ENCODE measurements at regions not wholly inside any gene's neighbourhood (a gene's known extent, or its start where the extent isn't known, plus 50 kb on each side); places are given as distances from the start of the nearest gene placed in this dataset.
"Not testable (repeated sequence)": the region's sequence is repeated elsewhere in the genome, so short reads cannot be mapped to it uniquely, and the experiment has no call there.

DNA sequence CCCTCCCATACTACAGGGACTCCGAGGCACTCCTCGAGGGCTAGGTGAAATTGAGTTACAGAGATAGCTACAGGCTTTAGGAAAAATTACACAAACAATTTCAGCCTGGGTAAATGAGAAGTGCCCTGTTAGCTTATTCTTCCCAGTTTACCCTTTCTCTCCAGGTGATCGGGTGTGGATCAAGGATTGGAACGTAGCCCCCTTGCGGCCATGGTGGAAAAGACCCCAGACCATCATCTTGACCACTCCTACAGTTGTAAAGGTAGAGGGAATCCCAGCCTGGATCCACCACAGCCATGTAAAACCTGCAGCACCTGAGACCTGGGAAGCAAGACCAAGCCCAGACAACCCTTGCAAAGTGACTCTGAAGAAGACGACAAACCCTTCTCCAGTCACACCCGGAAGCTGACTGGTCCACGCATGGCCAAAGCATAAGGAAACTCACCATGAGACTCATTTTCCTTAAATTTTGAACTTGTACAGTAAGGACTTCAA, 600.6 kb downstream of the UQCRFS1 start:
- DNase-seq = no peak

DNA sequence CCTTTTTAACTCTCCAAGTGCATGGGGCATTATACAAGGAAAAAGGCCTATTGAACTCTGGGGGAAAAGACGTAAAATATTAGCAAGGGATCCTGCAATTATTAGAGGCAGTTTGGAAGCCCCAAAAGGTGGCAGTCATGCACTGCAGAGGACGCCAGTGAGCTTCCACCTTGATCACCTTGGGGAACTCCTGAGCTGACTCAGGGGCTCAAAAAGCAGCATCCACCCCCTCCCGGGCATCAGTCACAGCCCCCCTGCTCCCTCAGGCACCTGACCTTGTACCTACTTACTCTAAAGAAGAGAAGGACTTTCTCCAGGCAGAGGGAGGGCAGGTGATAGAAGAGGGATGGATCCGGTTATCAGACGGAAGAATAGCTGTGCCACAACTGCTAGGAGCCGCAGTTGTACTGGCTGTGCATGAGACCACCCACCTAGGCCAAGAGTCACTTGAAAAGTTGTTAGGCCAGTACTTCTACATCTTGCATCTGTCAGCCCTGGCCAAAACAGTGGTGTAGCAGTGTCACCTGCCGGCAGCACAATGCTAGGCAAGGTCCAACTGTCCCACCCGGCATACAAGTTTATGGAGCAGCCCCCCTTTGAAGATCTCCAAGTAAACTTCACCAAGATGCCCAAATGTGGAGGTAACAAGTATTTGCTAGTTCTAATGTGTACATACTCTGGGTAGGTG, 601.6 kb downstream of the UQCRFS1 start:
- not testable (repeated sequence) for DNase-seq

DNA sequence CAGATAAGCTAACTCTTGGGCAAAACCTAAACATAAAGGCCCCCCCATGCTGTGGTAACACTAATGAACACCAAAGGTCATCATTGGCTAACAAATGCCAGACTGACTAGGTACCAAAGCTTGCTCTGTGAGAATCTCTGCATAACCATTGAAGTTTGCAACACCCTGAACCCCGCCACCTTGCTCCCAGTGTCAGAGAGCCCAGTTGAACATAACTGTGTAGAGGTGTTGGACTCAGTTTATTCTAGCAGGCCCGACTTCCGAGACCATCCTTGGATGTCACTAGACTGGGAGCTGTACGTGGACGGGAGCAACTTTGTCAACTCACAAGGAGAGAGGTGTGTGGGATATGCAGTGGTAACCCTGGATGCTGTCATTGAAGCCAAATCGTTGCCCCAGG, 602.2 kb downstream of the UQCRFS1 start:
- no peak for DNase-seq

DNA sequence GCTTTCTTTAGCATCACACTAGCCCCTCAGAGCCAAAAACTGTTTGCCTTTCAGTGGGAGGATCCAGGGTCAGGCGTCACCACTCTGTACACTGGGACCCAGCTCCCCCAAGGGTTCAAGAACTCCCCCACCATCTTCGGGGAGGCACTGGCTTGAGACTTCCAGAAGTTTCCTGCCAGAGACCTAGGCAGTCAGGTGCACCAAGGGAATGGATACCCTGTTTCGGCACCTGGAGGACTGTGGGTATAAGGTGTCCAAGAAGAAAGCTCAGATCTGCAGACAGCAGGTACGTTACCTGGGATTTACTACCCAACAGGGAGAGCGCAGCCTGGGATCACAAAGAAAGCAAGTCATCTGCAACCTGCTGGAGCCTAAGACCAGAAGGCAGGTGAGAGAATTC, 603.0 kb downstream of the UQCRFS1 start:
- no peak for DNase-seq

DNA sequence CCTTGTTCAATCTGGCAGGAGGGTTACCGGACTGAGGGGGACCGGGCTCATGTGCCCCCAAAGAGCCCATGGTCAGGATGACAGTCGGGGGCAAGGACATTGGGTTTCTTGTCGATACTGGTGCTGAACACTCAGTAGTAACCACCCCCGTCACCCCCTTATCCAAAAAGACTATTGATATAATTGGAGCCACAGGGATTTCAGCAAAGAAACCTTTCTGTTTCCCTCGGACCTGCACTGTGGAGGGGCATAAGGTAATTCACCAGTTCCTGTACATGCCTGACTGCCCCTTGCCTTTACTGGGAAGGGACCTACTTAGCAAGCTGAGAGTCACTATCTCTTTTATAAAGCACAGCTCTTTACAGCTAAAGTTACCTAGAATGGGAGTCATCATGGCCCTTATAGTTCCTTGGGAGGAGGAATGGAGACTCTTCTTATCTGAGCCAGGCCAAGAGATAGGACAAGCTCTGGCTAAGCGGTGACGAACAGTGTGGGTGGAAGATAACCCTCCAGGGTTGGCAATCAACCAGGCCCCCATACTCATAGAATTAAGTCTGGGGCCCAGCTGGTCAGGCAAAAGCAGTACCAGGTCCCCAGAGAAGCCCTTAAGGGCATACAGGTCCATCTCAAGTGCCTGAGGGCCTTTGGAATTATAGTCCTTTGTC, 603.7 kb downstream of the UQCRFS1 start:
- no peak for DNase-seq

DNA sequence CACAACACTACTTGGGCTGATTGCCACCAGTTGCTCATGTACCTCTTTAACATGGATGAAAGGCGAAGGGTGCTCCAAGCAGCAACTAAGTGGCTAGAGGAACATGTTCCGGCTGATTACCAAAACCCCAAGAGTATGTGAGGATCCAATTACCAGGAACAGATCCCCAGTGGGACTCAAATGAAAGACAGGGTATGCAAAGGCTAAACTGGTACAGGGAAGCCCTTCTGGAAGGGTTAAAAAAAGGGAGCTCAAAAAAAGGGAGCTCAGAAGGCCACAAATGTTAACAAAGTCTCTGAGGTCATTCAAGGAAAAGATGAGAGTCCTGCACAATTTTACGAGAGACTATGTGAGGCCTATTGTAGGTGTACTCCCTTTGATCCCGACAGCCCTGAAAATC, 604.7 kb downstream of the UQCRFS1 start:
- DNase-seq = no peak

DNA sequence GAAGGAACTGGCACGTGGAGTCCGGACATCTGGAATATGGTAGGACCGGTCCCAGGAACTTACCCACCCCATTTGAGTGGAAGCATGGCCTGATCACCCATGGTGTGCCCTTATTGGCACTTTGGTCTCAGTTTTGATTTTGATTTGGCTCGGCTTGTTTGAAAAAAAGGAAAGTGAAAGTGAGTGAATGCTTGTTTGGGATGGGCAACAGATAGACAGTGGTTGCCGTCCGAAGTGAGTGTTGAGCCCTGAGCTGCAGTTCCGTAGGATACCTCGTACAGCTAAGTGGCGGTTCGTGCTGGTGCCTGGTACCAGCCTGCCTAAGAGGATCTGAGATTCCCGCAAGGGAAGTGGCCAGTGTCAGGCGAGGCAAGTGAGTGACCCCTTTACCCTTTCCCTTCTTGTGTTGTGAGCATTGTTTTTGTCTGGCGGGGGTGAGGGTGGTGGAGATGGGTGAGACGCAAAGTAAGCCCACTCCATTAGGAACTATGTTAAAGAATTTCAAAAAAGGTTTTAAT, 605.8 kb downstream of the UQCRFS1 start:
- no peak for DNase-seq

DNA sequence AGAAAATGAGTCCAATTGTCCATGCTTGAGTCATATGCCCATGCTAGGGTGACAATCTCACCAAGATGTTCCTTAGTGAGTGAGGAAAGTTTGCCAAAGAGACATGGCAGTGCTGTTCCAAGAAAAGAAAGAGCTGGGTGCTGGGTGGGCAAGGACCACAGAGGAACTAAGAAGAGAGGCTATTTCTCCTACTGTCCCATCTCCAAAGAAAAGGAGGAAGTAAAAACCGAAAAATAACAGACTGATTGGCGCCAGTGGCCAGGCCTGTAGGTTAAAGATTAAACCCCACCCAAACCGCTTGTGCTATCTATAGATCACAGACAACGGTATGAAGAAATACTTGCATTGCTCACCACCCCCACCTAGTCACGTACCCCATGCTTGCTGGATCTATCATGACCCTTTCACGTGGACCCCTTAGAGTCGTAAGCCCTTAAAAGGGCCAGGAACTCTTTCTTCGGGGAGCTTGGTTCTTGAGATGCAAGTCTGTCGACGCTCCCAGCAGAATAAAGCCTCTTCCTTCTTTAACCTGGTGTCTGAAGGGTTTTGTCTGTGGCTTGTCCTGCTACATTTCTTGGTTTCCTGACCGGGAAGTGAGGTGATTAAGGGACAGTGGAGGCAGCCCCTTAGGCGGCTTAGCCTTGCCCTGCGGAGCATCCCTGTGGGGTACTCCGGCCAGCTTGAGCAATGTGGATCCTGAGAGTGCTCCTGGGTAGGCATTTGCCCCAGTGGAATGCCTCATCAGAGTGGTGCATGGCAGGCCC, 606.5 kb downstream of the UQCRFS1 start:
- DNase-seq = no peak

DNA sequence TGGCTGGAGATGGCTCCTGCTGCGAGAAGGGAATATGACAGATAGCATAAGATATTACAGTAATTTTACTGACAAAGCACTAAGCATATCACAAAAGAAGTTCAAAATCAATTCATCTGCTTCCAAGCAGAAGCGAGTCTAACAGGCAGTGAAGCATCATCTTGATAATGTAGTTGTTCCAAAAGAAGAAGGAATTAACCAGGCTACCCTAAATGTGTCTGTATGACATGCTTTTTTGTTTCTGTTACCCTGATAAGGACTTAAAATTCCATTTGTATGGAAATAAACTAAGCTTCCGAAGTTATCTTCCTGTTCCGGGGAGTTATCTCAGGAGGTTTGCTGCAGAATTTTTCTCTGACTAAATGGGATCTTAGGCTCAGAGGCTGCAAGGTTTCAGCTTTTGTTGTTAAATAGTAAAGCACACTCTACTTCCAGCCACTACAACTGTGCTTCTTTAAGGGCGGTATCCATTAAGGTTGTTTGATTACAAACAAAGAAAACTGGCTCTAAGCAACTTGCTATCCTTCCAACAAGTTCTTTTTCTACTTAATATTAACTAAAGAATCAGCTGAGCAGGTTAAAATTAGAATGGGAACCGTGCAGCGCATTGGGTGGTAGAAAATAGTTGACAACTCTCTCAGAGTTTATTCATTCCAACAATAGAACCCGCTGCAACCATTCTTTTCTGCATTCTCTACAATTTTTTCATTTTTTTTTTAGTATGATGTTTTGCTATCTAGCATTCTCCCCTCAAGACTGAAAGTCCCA, 607.3 kb downstream of the UQCRFS1 start:
- no peak for DNase-seq

DNA sequence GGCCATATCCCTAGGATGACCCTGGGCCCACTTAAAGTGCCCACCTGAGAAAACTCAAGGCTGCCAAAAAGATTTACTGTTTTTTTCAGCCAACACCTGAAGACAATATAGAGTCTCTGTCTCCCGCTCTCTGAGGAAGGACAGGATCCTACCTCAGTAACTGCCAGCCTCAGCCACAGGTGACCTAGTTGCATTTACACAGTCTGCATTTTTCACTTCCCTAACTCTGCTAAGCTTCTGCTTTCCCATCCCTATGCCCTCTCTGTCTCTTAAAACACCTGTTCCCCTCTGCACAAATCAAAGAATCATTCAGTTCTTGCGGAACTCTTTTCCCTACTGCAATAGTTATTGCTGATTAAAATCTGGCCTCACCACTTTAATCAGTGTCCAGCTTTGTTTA, 609.5 kb downstream of the UQCRFS1 start:
- no peak for DNase-seq

DNA sequence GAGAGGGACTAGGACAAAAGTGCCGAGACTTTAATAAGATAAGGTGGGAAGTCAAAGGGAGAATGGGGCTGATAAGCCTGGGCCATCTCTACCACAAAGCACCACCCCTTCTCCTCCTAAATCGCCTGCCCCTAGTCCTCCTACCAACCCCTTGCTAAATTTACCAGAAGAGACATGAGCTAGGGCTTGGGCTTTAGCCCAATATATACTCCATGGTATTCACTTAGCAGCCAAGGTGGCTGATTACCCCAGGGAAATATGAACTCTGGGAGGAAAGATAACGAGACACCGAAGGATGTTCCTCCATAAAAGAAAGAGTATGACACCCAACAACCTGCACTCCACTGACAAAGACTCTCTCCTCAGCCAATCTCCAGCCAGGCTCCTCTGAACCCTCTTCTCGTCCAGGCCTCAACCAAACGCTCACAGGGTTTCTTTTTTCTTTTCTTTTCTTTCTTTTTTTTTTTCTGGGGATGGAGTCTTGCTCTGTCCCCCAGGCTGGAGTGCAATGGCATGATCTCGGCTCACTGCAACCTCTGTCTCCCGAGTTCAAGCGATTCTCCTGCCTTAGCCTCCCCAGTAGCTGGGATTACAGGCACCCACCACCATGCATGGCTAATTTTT, 610.2 kb downstream of the UQCRFS1 start:
- DNase-seq = no peak

DNA sequence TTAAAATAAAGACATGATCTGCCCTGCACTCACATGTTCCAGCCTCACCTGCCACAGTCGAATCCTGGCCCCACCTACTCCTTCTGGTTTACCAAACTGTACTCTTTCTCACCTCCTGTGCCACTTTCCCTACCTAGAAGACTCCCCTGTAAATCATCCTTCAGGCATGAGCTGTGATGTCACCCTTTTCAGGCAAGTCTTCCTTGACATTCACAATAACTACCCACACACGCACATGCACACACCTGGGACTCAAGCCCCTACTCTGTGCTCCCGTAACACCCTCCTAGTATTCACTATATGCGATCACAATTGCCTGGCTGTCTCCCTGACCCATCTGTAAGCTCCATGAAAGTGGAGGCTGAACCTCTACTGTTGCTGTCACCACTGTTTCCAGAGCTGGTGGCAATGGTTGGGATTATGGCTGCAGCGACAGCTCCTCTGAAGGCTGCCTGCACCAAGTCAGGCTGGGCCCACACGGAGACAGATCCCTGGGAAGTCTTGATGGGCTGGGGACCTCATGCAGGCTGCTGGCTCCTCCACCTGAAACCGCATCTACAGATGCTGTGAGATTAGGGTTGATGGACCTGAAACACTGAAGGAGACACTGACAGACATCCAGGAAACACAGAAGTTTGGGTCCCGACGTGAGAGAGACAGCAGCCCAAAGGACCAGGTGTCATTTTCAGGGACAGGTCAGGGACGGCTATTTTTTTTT, 611.1 kb downstream of the UQCRFS1 start:
- no peak for DNase-seq

DNA sequence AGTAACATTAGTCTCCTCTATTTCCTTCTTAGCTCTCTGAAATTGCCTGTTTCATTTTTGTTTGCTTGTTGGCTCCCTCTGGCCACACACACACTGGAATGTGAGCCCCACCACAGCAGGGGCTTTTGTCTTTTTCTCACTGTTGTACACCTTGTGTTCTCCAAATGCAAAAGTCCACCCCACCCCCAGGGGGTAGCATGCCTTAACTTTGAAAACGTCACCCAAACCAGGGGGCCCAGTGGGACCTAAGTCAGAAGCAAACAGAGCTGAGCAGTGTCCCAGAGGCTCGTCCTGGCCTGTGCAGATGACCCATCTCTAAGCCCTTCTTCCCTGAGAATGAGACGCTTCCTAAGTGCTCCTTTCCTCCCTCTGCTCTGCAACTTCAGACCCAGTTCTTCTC, 614.1 kb downstream of the UQCRFS1 start:
- no peak for DNase-seq

DNA sequence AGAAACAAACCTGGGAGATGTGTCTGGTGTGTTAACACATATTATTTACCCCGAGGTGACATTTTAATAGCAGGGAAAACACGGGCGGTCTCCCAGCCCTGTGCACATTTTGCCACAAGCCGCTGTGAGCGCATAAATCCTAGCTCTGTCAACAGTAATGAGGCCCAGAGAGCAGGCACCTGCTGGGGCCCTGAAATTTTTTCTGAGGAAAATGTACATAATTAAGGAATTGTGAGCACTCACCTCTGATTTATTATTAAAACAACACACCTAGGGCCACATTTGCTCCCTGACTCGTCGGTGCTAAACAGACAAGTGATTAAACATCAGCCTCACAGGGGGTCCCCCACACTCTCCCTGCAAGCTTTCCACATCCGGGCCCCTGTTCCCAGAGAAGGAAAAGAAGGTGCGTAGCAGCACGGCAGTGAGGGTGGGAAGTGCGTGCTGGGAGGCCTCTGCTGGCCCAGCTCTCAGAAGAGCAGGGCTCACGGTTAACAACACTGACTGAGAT, 616.3 kb downstream of the UQCRFS1 start:
- DNase-seq = no peak

DNA sequence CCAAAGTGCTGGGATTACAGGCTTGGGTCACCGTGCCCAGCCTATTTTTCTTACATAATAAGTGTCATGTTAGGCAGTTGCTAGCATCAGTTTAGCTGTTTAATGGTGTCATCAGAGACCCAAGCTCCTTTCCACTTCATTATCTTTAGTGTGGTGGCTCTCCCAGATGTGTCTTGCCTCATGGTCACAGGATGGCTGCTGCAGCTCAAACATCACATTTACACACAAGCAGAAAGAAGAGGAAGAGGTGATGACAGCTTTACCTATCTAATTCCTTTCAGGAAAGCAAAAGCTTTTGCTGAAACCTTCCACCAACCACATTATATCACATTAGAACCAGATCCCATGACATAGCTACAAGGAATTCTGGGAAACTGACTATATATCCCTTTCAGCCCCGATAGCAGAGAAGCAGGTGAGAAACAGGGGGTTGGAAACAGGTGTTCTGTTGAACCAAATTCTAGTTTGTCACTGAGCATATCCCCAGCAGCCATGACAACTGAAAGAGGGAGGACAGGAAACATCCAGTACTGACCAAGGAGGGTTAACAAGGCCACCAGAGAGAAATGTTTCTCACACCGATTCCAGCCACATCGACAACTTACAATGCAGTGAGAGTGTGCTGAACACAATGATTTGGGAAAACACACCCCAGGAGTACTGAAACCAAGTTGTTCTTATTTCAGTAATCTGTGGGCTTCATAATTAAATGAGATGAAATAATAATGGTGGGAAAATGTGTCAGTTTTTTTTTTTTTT, 617.0 kb downstream of the UQCRFS1 start:
- DNase-seq = no peak

DNA sequence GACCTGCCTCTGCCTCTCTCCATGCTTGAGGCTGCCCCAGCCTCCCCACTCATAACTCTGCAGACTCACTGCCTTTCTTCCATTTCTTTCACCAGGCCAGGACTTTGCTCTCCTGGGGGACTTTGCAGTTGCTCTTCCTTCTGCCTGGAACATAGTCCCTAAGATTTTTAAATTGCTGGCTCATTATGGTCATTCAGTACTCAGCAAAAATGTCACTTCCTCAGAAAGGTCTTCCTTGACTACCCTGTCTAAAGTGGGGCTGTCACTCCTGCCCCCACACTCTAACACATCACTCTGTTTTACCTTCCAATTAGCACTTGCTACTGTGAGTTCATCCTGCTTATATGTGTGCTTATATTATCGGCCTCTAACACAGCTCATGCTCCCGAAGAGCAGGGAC, 618.2 kb downstream of the UQCRFS1 start:
- DNase-seq = no peak

DNA sequence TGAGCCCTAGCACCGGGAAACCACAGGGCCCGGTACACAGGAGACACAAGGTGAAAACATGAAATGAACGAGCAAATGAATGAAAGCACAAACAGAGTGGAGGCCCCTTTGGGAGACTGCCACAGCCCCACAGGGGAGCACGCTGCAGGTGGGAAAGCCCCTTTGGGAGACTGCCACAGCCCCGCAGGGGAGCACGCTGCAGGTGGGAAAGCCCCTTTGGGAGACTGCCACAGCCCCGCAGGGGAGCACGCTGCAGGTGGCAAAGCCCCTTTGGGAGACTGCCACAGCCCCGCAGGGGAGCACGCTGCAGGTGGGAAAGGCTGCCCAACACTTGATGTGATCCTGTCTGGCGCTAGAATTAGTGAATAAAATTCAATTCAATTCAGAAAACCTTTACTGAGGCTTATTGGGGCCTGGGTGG, 623.0 kb downstream of the UQCRFS1 start:
- DNase-seq = not testable (repeated sequence)

DNA sequence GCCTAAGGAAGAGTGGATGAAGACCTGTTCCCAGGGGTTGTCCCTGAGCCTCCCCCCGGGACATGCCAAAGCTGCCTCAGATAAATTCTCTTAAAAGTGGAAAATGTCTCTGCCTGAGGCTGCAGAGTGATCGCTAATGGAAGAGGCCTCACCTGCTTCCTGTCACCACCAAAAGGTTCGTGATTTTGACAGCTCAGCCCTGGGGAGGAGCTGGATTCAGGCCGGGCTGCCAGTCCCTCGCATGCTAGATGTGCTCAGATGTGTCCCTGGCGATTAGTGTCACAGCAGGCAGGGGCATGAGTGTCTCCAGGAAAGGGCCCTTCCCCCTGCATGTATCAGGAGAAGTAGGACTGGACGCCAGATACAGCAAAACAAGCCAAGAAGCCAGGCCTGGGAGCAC, 626.5 kb downstream of the UQCRFS1 start:
- no peak for DNase-seq

DNA sequence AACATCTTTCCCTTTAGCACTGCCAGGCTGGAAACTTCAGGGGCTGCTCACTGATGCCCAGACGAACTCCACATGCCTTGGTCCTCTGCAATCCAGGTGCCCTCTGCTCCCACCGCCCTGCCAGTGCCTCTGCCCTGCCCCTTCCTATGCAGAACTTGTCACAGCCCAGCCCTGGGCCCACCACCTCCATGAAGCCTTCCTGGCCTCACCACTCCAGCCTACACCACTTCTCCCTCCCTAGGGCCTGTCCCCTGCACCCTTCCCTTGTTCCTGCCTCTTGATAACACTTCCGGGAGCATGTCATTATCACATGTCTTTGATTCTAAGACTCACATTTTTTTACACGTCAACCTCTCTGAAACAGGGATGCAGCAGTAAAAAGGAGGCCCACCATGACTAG, 627.2 kb downstream of the UQCRFS1 start:
- DNase-seq = no peak

DNA sequence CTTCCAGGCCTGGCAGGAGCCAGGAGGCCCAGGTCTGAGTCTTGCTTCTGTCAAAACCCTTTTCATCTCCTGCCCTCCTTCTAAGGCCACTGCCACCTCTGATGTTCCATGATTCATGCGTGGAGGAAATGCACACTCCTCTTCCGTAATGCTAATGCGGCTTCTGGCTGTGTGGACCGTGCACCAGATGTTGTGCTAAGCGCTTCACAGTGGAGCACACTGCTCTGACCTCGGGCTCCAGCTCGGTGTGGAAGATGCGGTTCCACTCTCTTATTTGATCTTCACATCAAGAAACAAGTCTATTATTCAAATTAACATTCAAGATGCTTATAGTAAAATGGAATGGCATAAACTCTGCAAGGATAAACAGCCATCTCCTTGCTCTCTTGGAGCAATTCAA, 629.2 kb downstream of the UQCRFS1 start:
- no peak for DNase-seq

DNA sequence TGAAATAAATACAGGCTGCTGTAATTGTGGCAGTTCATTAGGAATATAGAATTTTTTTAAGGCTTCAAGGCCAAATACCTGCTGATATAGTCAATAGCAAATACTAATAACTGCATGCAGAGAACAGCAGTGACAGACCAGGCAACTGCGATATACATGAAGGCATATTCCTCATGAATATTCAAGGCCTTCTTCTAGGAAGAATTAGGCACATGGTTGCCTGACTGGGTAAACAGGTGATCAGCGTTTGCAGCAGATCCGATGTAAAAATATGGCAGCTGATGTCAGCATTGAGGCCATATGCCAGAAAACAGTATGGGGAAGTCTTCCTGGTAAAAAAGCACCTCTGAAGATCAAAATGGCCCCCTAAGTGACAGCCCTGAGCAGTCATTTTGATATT, 629.7 kb downstream of the UQCRFS1 start:
- DNase-seq = no peak
